HG03378 (cell line): ENCODE measurements at regions not wholly inside any gene's neighbourhood (a gene's known extent, or its start where the extent isn't known, plus 50 kb on each side); places are given as distances from the start of the nearest gene placed in this dataset.

Source experiments
- ATAC-seq: cut with Tn5 transposase; IDR thresholded peaks from one replicate; pipeline ENCODE4 v1.9.1; 2021; ENCODE audit warnings: mild to moderate bottlenecking, moderate library complexity; ENCODE audit not compliant: unreplicated experiment

- ATAC-seq = no peak
Measured at GRCh38 chr18:31246460-31246859, 71.5 kb upstream of the DSG1 start.

GRCh38 chr18:31247574-31248199 is 70.3 kb upstream of the DSG1 start:
- no peak for ATAC-seq

GRCh38 chr18:31248783-31249521 is 69.0 kb upstream of the DSG1 start:
- ATAC-seq = no peak

- ATAC-seq = no peak
Measured at GRCh38 chr18:31250902-31251301, 67.1 kb upstream of the DSG1 start.

GRCh38 chr18:31252522-31252921 is 65.4 kb upstream of the DSG1 start:
- no peak for ATAC-seq

GRCh38 chr18:31255953-31256352 is 62.0 kb upstream of the DSG1 start:
- ATAC-seq = no peak

GRCh38 chr18:31258789-31259188 is 59.2 kb upstream of the DSG1 start:
- ATAC-seq = no peak

GRCh38 chr18:31261792-31262582 is 56.0 kb upstream of the DSG1 start:
- ATAC-seq = no peak

- ATAC-seq = peak; percentile 90
Measured at GRCh38 chr18:31267823-31268481, 50.0 kb upstream of the DSG1 start.
